Motor neuron (in vitro differentiated cells): ENCODE measurements at regions not wholly inside any gene's neighbourhood (a gene's known extent, or its start where the extent isn't known, plus 50 kb on each side); places are given as distances from the start of the nearest gene placed in this dataset.

ENCODE experiments used
- ATAC-seq, 8 experiments: fragments of 200-7000 bp; cut with Tn5 transposase; replicated peaks in 6 of 8; 2 replicates each; pipeline ENCODE4 v1.8.0; 2021; ENCODE audit warnings: mild to moderate bottlenecking in 8 of 8, moderate library complexity in 8 of 8
- H3K27ac ChIP-seq, 2 donors: fragments of 250-450 bp; sonication (Bioruptor Pico); 2 replicates each; pipeline ENCODE4 v1.9.0; 2021; ENCODE audit warnings: antibody characterized with exemption in 2 of 2, mild to moderate bottlenecking in 2 of 2, moderate library complexity in 1 of 2
- H3K4me1 ChIP-seq, 2 donors: fragments of 250-450 bp; sonication (Bioruptor Pico); replicated peaks in 1 of 2; 2 replicates each; pipeline ENCODE4 v1.6.1; 2021; ENCODE audit warnings: antibody characterized with exemption in 2 of 2, mild to moderate bottlenecking in 2 of 2, moderate library complexity in 1 of 2
- H3K4me3 ChIP-seq, 5 donors: fragments of 250-450 bp; sonication (Bioruptor Pico); 2 replicates each; pipeline ENCODE4 v1.9.0; 2021; ENCODE audit warnings: antibody characterized with exemption in 5 of 5, mild to moderate bottlenecking in 5 of 5, moderate library complexity in 4 of 5
- WGBS, 10 experiments: fragments of 450-650 bp; shearing (Covaris generic); methylation state at CpG; one replicate each; pipeline ENCODE4 v1.0.0; 2022; 5-methylcytosine and 5-hydroxymethylcytosine counted together
- in situ Hi-C, 9 experiments: fragments of 400-800 bp; cut with MboI; loops; one replicate each; pipeline ENCODE4 v1.15.0; 2021; ENCODE audit warnings: low sequenced_read_pairs in 9 of 9, low pct_unique_long_range_greater_than_20kb in 2 of 9; ENCODE audit not compliant: unreplicated experiment in 9 of 9

- no peak for ATAC-seq
- Histone ChIP-seq H3K27ac (no peak overlapping the region), H3K4me3 (no peak overlapping the region), H3K4me1 (peaks cover 17 to 27% of the 10 kb centered on the region in 2 donors)
- 26 to 100% (median 85%) methylated on average over 1 to 5 of the region's 17 CpGs; no CpG with 5 or more reads in 4 of the 10 experiments for WGBS, 10 experiments
- in situ Hi-C loops: no loop called here
Measured at GRCh38 chr2:239746559-239747246, 278.4 kb downstream of the NDUFA10 start.

- no peak overlapping the region for H3K4me3 ChIP-seq
- ATAC-seq: peak in 2 of 8 experiments; percentile 13 to 29
- no peak overlapping the region for H3K27ac ChIP-seq
- in situ Hi-C loops: no loop called here
- WGBS, 10 experiments: 34 to 71% (median 60%) methylated on average over 3 to 8 of the region's 24 CpGs; no CpG with 5 or more reads in 2 of the 10 experiments
- peaks cover 13 to 21% of the 10 kb centered on the region in 2 donors for H3K4me1 ChIP-seq
Measured at GRCh38 chr2:239745386-239746227, 279.5 kb downstream of the NDUFA10 start.

GRCh38 chr2:239744706-239745340, 280.3 kb downstream of the NDUFA10 start:
- Histone ChIP-seq H3K27ac (no peak overlapping the region), H3K4me3 (no peak overlapping the region), H3K4me1 (peaks cover 13 to 14% of the 10 kb centered on the region in 2 donors)
- in situ Hi-C loops: no loop called here
- 50 to 100% (median 70%) methylated on average over 1 to 15 of the region's 22 CpGs; no CpG with 5 or more reads in 3 of the 10 experiments for WGBS, 10 experiments
- peak in 2 of 8 experiments; percentile 46 to 50 for ATAC-seq

GRCh38 chr2:239743206-239743605, 281.9 kb downstream of the NDUFA10 start:
- peaks cover 8 to 10% of the 10 kb centered on the region in 2 donors for H3K4me1 ChIP-seq
- no peak overlapping the region for H3K4me3 ChIP-seq
- H3K27ac ChIP-seq: no peak overlapping the region
- ATAC-seq: no peak
- 60 to 100% (median 94%) methylated on average over 1 to 5 of the region's 6 CpGs; no CpG with 5 or more reads in 4 of the 10 experiments for WGBS, 10 experiments
- in situ Hi-C loops: no loop called here

GRCh38 chr2:239742377-239742776, 282.8 kb downstream of the NDUFA10 start:
- H3K4me1 ChIP-seq: peaks cover 8 to 10% of the 10 kb centered on the region in 2 donors
- no peak overlapping the region for H3K4me3 ChIP-seq
- in situ Hi-C loops: no loop called here
- WGBS, 10 experiments: 10 to 74% (median 68%) methylated on average over 2 to 6 of the region's 15 CpGs; no CpG with 5 or more reads in 5 of the 10 experiments
- no peak for ATAC-seq
- H3K27ac ChIP-seq: no peak overlapping the region

- Histone ChIP-seq H3K4me3 (no peak overlapping the region), H3K4me1 (peaks cover 16 to 21% of the 10 kb centered on the region in 2 donors), H3K27ac (no peak overlapping the region)
- no peak for ATAC-seq
- in situ Hi-C loops: no loop called here
- 33 to 100% (median 75%) methylated on average over 1 to 7 of the region's 8 CpGs for WGBS, 10 experiments
Measured at GRCh38 chr2:239739206-239739605, 285.9 kb downstream of the NDUFA10 start.

GRCh38 chr2:239738159-239738558, 287.0 kb downstream of the NDUFA10 start:
- Histone ChIP-seq H3K4me1 (peaks cover 19 to 23% of the 10 kb centered on the region in 2 donors), H3K4me3 (no peak overlapping the region), H3K27ac (no peak overlapping the region)
- in situ Hi-C loops: no loop called here
- 60 to 100% (median 80%) methylated on average over 1 to 2 of the region's 19 CpGs; no CpG with 5 or more reads in 7 of the 10 experiments for WGBS, 10 experiments
- no peak for ATAC-seq

GRCh38 chr2:239737144-239737463, 288.0 kb downstream of the NDUFA10 start:
- ATAC-seq: no peak
- Histone ChIP-seq H3K27ac (no peak overlapping the region), H3K4me3 (no peak overlapping the region), H3K4me1 (peaks cover 19 to 23% of the 10 kb centered on the region in 2 donors)
- no CpG with 5 or more reads among the region's 10 CpGs for WGBS, 10 experiments
- in situ Hi-C loops: no loop called here

GRCh38 chr2:239736358-239737143, 288.6 kb downstream of the NDUFA10 start:
- Histone ChIP-seq H3K27ac (peak overlapping the region in 1 of 2 donors; percentile 64), H3K4me3 (no peak overlapping the region), H3K4me1 (peaks cover 19 to 23% of the 10 kb centered on the region in 2 donors)
- 67 to 97% (median 85%) methylated on average over 1 to 19 of the region's 39 CpGs; no CpG with 5 or more reads in 5 of the 10 experiments for WGBS, 10 experiments
- no peak for ATAC-seq
- in situ Hi-C loops: no loop called here

GRCh38 chr2:239735829-239736357, 289.2 kb downstream of the NDUFA10 start:
- peaks cover 19 to 23% of the 10 kb centered on the region in 2 donors for H3K4me1 ChIP-seq
- 20 to 100% (median 75%) methylated on average over 1 to 8 of the region's 16 CpGs; no CpG with 5 or more reads in 5 of the 10 experiments for WGBS, 10 experiments
- no peak for ATAC-seq
- in situ Hi-C loops: no loop called here
- no peak overlapping the region for H3K4me3 ChIP-seq
- H3K27ac ChIP-seq: peak overlapping the region; percentile 38 to 64

GRCh38 chr2:239735131-239735828, 289.9 kb downstream of the NDUFA10 start:
- peaks cover 19 to 23% of the 10 kb centered on the region in 2 donors for H3K4me1 ChIP-seq
- WGBS, 10 experiments: 0 to 60% (median 30%) methylated on average over 1 to 4 of the region's 23 CpGs; no CpG with 5 or more reads in 6 of the 10 experiments
- H3K4me3 ChIP-seq: no peak overlapping the region
- peak overlapping the region; percentile 38 to 64 for H3K27ac ChIP-seq
- ATAC-seq: peak in 7 of 8 experiments; percentile 25 to 98 (median 94)
- in situ Hi-C loops: no loop called here
